Upper lobe of right lung (tissue), 1 donor: ENCODE measurements at regions not wholly inside any gene's neighbourhood (a gene's known extent, or its start where the extent isn't known, plus 50 kb on each side); places are given as distances from the start of the nearest gene placed in this dataset.

ENCODE experiments used
- ATAC-seq: fragments of 200-7000 bp; cut with Tn5 transposase; one replicate; pipeline ENCODE4 v1.9.1; 2020; ENCODE audit warnings: mild to moderate bottlenecking, moderate library complexity
- DNase-seq: peaks from one replicate; pipeline ENCODE4 v3.0.0-alpha.2; 2020
- H3K27ac ChIP-seq: fragments of 200-600 bp; one replicate; pipeline ENCODE4 v1.8.0; 2022
- H3K27me3 ChIP-seq: fragments of 200-600 bp; one replicate; pipeline ENCODE4 v1.8.0; 2022; ENCODE audit warnings: mild to moderate bottlenecking
- H3K36me3 ChIP-seq: fragments of 200-600 bp; one replicate; pipeline ENCODE4 v1.8.0; 2022
- H3K4me1 ChIP-seq: fragments of 200-600 bp; one replicate; pipeline ENCODE4 v1.8.0; 2022
- H3K4me3 ChIP-seq: fragments of 200-600 bp; one replicate; pipeline ENCODE4 v1.8.0; 2022; ENCODE audit warnings: mild to moderate bottlenecking
- H3K9me3 ChIP-seq: fragments of 200-600 bp; one replicate; pipeline ENCODE4 v1.8.0; 2022
- CTCF ChIP-seq: fragments of 200-600 bp; IDR thresholded peaks from one replicate; pipeline ENCODE4 v1.8.0; 2022; ENCODE audit warnings: antibody characterized with exemption
- intact Hi-C: fragments of 100-400 bp; cut with DNase I; formaldehyde crosslinking; loops from one replicate; pipeline ENCODE4 v1.11.0; 2022
- donor health status: DM: no; HTN: yes; CAD: no; lungs with severe emphysema.

GRCh38 chr5:84518862-84519261, 134.2 kb upstream of the EDIL3 start:
- H3K36me3 ChIP-seq = no peaks in the 10 kb centered on the region
- H3K27ac ChIP-seq = no peak overlapping the region
- no peaks in the 10 kb centered on the region for H3K27me3 ChIP-seq
- H3K4me3 ChIP-seq = no peak overlapping the region
- intact Hi-C loops = no loop called here
- DNase-seq (no peak), ATAC-seq (peak; percentile 28)
- H3K9me3 ChIP-seq = no peaks in the 10 kb centered on the region
- TF ChIP-seq CTCF = no peak
- H3K4me1 ChIP-seq = no peaks in the 10 kb centered on the region

GRCh38 chr5:84518370-84518769, 133.7 kb upstream of the EDIL3 start:
- Histone ChIP-seq H3K4me1 (no peaks in the 10 kb centered on the region), H3K27ac (no peak overlapping the region), H3K27me3 (no peaks in the 10 kb centered on the region), H3K4me3 (no peak overlapping the region), H3K36me3 (no peaks in the 10 kb centered on the region), H3K9me3 (no peaks in the 10 kb centered on the region)
- no peak for DNase-seq
- intact Hi-C loops = no loop called here
- no peak for TF ChIP-seq CTCF
- peak; percentile 21 for ATAC-seq

GRCh38 chr5:84506625-84507024, 121.9 kb upstream of the EDIL3 start:
- no peak for TF ChIP-seq CTCF
- no peak overlapping the region for H3K27ac ChIP-seq
- intact Hi-C loops = no loop called here
- H3K4me3 ChIP-seq = no peak overlapping the region
- no peaks in the 10 kb centered on the region for H3K36me3 ChIP-seq
- H3K9me3 ChIP-seq = no peaks in the 10 kb centered on the region
- no peak for DNase-seq
- ATAC-seq = no peak
- no peaks in the 10 kb centered on the region for H3K4me1 ChIP-seq
- H3K27me3 ChIP-seq = no peaks in the 10 kb centered on the region

GRCh38 chr5:84494453-84494852, 109.8 kb upstream of the EDIL3 start:
- intact Hi-C loops = no loop called here
- DNase-seq = no peak
- Histone ChIP-seq H3K27me3 (no peaks in the 10 kb centered on the region), H3K9me3 (no peaks in the 10 kb centered on the region), H3K4me3 (no peak overlapping the region), H3K4me1 (no peaks in the 10 kb centered on the region), H3K36me3 (no peaks in the 10 kb centered on the region), H3K27ac (no peak overlapping the region)
- no peak for ATAC-seq
- TF ChIP-seq CTCF = no peak

- DNase-seq = no peak
- Histone ChIP-seq H3K4me1 (no peaks in the 10 kb centered on the region), H3K36me3 (no peaks in the 10 kb centered on the region), H3K27ac (no peak overlapping the region), H3K4me3 (no peak overlapping the region), H3K9me3 (no peaks in the 10 kb centered on the region), H3K27me3 (no peaks in the 10 kb centered on the region)
- TF ChIP-seq CTCF = no peak
- intact Hi-C loops = no loop called here
- ATAC-seq = no peak
These were observed 103.3 kb upstream of the EDIL3 start for GRCh38 chr5:84487963-84488362.

GRCh38 chr5:84480873-84481637, 96.4 kb upstream of the EDIL3 start:
- Histone ChIP-seq H3K4me1 (no peaks in the 10 kb centered on the region), H3K9me3 (no peaks in the 10 kb centered on the region), H3K27ac (no peak overlapping the region), H3K4me3 (no peak overlapping the region), H3K27me3 (no peaks in the 10 kb centered on the region), H3K36me3 (no peaks in the 10 kb centered on the region)
- no peak for TF ChIP-seq CTCF
- DNase-seq (no peak), ATAC-seq (no peak)
- intact Hi-C loops = no loop called here
